GM10266 (cell line): ENCODE measurements at regions not wholly inside any gene's neighbourhood (a gene's known extent, or its start where the extent isn't known, plus 50 kb on each side); places are given as distances from the start of the nearest gene placed in this dataset.

Experiments used
- DNase-seq: peaks from one replicate; pipeline ENCODE4 v3.0.0; 2012; ENCODE audit errors: extremely low spot score
- TF ChIP-seq, protein P1 (sequence below): IDR thresholded peaks from 2 replicates; pipeline ENCODE4 v1.5.1; 2012; ENCODE audit warnings: mild to moderate bottlenecking, low read depth; ENCODE audit not compliant: control insufficient read depth, insufficient read depth; ENCODE audit errors: missing control alignments

DNA sequence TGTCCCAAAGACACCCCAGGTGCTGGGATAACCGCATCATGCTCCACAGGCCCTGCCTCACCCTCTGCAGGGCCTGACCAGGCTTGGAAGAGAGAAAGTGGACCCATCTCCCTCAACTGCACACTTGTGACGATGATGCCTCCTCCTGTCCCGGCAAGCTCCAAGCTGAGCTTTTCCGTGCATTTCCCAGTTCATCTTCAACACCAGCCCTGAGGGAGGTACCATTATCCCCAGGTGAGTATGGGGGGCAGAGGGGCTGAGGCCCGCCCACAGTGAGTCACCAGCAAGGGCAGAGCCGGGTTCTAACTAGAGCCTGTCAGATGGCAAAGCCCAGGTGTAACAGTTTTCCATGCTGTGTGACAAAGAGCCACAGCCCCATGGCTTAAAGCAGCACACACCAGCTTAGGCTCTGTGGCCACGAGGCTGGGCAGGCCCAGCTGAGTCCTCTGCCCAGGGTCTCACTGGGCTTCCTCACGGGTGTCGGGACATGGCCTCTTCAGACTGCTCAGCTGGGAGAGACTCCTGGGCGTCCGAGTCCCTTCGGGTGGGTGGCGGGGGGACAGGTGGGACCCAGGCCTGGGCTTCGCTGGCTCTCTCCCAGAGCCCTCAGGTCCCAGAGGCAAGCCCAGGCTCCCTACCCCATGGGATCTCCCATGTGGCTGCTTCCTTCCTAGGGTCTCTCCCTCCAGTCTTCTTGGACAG is 108.4 kb upstream of the OTOS start:
- DNase-seq: no peak
- TF ChIP-seq, protein P1, sequence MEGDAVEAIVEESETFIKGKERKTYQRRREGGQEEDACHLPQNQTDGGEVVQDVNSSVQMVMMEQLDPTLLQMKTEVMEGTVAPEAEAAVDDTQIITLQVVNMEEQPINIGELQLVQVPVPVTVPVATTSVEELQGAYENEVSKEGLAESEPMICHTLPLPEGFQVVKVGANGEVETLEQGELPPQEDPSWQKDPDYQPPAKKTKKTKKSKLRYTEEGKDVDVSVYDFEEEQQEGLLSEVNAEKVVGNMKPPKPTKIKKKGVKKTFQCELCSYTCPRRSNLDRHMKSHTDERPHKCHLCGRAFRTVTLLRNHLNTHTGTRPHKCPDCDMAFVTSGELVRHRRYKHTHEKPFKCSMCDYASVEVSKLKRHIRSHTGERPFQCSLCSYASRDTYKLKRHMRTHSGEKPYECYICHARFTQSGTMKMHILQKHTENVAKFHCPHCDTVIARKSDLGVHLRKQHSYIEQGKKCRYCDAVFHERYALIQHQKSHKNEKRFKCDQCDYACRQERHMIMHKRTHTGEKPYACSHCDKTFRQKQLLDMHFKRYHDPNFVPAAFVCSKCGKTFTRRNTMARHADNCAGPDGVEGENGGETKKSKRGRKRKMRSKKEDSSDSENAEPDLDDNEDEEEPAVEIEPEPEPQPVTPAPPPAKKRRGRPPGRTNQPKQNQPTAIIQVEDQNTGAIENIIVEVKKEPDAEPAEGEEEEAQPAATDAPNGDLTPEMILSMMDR: no peak

DNA sequence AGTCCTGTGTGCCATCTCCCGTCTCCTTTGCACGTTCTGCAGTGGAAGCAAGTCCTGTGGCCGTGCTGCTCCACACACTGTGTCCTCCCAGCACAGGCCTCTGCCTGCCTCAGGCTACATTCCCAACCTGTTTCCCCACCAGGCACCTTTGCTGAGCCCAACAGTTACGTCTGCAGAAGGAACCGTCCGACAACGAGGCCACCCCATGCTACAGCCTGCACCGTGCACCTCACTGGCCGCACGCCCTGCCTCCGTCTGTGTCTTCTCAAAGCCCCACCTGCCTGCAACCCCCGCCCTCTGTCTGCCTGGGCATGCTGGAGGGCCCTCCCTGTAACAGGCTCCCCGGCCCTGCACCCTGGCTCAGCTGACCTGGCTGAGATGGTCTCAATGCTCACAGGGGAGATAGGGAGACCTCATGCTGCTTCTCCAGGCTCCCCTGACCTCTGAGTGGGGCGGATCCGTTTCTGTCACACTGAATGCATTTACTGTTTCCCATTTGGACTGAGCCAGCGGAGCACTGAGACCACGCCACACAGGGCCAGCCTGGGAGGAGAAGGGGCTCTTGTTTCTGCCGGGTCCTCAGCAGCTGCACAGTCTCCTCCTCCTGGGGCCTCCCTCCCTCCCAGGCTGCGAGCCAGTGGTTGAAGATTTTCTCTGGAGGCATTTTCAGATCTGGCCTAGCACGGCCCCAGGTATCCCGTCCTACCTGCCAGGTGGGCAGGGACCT is 109.1 kb upstream of the OTOS start:
- TF ChIP-seq, protein P1: no peak
- no peak for DNase-seq

DNA sequence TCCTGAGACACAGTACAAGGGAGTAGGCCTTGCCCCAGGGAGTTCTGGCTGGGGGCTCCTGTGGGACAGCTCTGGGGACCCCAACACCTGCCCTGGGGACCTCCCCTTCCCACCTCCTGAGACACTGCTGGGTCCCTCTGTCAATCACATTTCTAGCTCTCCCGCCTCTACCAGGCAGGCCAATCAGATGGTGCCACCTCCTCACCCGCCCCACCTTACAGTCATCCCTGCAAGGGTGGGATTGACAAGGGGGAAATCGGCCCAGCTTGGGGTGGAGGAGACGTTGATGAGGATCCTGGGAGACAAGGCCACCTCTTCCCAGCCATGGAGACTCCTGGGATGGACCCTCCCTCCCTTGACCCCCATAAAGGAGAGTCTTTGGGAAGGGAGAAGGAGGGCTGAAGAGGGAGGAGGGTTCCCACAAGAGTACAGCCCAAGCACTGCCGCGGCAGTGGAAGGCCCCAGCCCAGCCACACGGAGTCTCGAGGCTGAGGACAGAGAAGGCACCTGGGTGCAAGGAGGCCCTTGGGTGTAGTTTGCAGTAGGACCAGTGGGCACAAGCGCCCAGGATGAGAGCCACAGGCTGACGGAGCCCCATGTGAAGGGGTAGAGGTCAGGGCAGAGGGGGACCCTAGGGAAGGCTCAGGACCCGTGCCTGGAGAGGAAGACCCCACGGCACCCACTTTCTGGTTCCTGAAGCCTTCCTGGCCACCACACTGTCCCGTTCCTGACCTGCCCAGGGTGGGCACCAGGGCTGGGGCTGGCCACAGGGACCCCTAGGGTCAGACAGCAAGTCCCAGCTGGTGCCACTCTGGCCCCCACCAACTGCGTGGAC is 109.9 kb upstream of the OTOS start:
- no peak for DNase-seq
- TF ChIP-seq, protein P1: no peak

DNA sequence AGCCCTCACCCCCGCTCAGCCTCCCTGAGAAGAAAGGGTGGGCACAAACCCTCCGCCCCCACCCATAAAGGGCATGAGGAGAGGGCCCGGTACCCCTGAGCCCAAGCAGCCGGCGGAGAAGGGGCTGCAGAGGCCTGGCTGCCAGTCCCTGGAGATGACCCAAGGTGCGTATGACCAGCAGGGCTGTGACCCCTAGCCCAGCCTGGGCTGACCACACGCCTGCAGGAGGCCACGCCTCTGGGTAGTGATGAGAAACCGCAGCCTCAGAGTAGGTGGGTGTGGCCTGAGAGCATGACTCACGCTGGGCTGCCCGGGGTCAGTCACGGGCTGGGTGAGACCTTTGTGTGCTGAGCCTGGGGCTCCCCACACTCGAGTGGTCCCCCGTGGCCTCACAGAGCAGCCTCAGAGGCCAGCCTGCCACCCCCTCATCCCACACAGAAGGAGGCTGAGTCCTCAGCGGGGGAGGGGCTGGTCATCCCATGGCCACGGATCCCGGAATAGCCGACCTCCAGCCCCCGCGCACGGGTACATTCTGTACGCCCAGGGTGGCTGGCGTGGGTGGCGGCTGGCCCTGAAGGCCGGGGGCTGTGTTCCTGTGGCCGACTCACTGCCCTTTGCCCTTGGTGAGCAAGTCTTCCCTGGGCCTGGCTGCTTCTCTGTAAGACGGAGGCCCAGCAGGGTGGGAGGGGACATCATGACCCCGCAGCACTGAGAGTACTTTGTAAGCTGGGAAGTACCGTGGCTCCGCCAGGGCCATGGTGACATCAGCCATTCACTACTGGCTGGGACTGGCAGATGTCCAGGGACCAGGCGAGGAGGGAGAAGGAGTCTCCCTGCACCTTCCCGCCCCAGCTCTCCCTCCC is 110.8 kb upstream of the OTOS start:
- DNase-seq: peak; percentile 38

GRCh38 chr2:240251848-240252190 is 111.4 kb upstream of the OTOS start:
- TF ChIP-seq, protein P1: no peak
- no peak for DNase-seq

More for the DNA sequence above, 110.8 kb upstream of the OTOS start:
- TF ChIP-seq, protein P1: no peak

DNA sequence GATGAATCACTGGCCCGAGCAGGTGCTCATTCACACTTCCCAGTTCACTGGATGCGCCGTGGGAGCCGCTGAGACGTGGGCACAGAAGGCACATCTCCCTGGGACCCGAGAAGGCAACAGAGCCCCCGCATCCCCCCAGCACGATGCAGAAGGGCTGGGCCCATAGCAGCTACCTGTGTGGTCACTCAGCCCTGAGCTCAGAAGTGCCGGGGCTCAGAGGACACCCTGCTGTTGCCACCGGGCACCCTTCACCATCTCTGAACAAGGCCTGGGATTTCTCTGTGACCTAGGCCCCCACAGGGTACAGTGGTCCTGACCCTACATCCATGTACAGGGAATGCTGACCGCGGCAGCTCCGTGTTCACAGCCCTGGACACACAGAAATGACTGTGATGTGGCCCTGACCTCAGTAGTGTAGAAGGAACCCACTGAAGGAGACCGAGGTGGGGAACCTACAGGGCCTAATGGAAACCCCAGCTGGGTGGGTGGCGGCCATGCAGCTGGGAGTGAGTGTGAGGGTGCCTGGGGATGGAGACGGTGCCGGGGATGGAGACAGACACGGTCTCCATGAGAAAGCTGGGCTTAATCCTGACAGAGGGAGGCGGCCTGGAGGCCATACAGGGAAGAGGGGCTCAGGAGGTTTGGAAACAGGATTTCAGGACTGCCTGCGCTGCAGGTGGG is 111.9 kb upstream of the OTOS start:
- DNase-seq: no peak

More for the DNA sequence above, 111.9 kb upstream of the OTOS start:
- TF ChIP-seq, protein P1: no peak
